Spleen (tissue), 11 donors: ENCODE measurements at regions not wholly inside any gene's neighbourhood (a gene's known extent, or its start where the extent isn't known, plus 50 kb on each side); places are given as distances from the start of the nearest gene placed in this dataset.

Experiments used
- DNase-seq: peaks from one replicate; pipeline ENCODE4 v3.0.0-alpha.2; 2020
- H3K27ac ChIP-seq, 8 donors: fragments of 200-600 bp; sonication (generic) in 7 of 8; 1 replicate in 4 of 8; 2 replicates in 4 of 8; pipeline versions ENCODE4 v1.5.0 to v1.8.0; 2016 to 2021; ENCODE audit warnings: inconsistent platforms in 4 of 8, mild to moderate bottlenecking in 4 of 8, moderate library complexity in 1 of 8
- H3K27me3 ChIP-seq, 7 donors: fragments of 200-600 bp; sonication (generic) in 6 of 7; replicated peaks in 1 of 7; 1 replicate in 4 of 7; 2 replicates in 3 of 7; pipeline versions ENCODE4 v1.5.0 to v1.8.0; 2016 to 2021; ENCODE audit warnings: inconsistent platforms in 3 of 7, mild to moderate bottlenecking in 1 of 7
- H3K36me3 ChIP-seq, 6 donors: fragments of 200-600 bp; sonication (generic) in 5 of 6; 1 replicate in 4 of 6; 2 replicates in 2 of 6; pipeline versions ENCODE4 v1.5.0 to v1.8.0; 2016 to 2021; ENCODE audit warnings: inconsistent platforms in 2 of 6
- H3K4me1 ChIP-seq, 6 donors: fragments of 200-600 bp; sonication (generic) in 5 of 6; 1 replicate in 3 of 6; 2 replicates in 3 of 6; pipeline versions ENCODE4 v1.5.0 to v1.8.0; 2016 to 2021; ENCODE audit warnings: inconsistent platforms in 3 of 6
- H3K4me3 ChIP-seq, 8 donors: fragments of 200-600 bp; sonication (generic) in 7 of 8; 1 replicate in 4 of 8; 2 replicates in 4 of 8; pipeline versions ENCODE4 v1.5.0 to v1.8.0; 2016 to 2021; ENCODE audit warnings: inconsistent platforms in 4 of 8, mild to moderate bottlenecking in 4 of 8, moderate library complexity in 2 of 8
- H3K9me3 ChIP-seq, 8 donors: fragments of 200-600 bp; sonication (generic) in 7 of 8; 1 replicate in 4 of 8; 2 replicates in 4 of 8; pipeline versions ENCODE4 v1.5.0 to v1.8.0; 2016 to 2021; ENCODE audit warnings: inconsistent platforms in 4 of 8
- POLR2A ChIP-seq, 3 donors: fragments of 450-650 bp; IDR thresholded peaks; one replicate each; pipeline ENCODE4 v1.5.1; 2017; ENCODE audit warnings: antibody characterized with exemption in 3 of 3, mild to moderate bottlenecking in 1 of 3
- POLR2AphosphoS5 ChIP-seq, 3 donors: sonication (generic); formaldehyde crosslinking; IDR thresholded peaks; one replicate each; pipeline ENCODE4 v1.5.1; 2017; ENCODE audit warnings: antibody characterized with exemption in 3 of 3
- WGBS, 5 donors: extraction: QIAGEN DNeasy Blood & Tissue Kit in 3 of 5; methylation state at CpG; one replicate each; pipeline versions ENCODE4 v1.1.5 to v1.1.7; 2013 to 2018; 5-methylcytosine and 5-hydroxymethylcytosine counted together
- intact Hi-C: fragments of 100-400 bp; cut with DNase I; formaldehyde crosslinking; loops from one replicate; pipeline ENCODE4 v1.15.0; 2023; ENCODE audit warnings: low total_unique reads
- TF ChIP-seq, protein P1 (sequence below), 11 experiments: fragments of 200-600 bp in 7 of 11; fragments of 450-650 bp in 4 of 11; sonication (generic) in 4 of 11; IDR thresholded peaks in 8 of 11; conservative IDR thresholded peaks in 3 of 11; 1 replicate in 7 of 11; 2 replicates in 4 of 11; pipeline versions ENCODE4 v1.4.0 to v1.8.0; 2016 to 2021; ENCODE audit warnings: antibody characterized with exemption in 11 of 11, inconsistent platforms in 4 of 11, mild to moderate bottlenecking in 1 of 11
- donor health status: healthy with polysubstance abuse.
- donor health status: DM: no; HTN: no; CAD: no; lungs with moderate emphysema.
- donor health status: DM: no; HTN: no; CAD: no.
- donor health status: Bipolar disorder and iron deficiency.
- donor health status: healthy.
- donor health status: DM: no; HTN: no; CAD: no.
- donor health status: DM: yes; HTN: yes; CAD: no.

DNA sequence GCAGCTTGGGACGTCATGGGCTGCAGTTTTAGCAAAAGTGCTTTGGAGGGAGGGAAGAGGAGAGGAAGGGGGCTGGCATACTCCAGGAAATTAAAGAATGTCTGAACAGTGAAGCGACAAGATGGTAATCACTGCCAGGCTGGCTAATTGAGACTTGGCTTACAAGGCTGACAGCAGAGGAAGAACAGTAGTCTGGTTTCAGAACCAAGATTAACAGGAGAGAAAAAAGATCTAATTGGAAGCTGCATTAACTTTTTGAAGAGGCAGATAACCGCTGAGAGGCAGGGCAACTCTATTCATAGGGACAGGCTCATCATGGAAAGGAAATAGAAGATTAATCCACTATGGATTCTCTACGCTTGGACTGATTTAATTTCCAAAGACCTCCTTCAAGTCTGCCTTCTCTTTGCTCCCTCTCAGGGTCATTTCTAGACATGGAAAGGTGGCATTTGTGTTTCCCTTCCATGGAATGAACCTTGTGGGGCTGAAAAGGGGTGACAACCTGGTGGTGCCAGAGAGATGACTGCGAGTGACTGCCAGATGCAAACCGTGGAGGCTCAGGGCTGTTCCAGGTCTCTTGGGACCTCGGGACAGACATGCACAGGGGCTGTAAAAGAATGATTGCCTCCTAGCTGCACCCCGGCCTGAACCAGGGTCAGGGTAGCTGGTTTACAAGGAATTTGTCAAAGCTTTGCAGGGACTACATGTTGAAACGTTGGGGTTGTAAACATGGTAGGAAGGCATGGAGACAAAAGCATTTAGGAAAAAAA is 210.2 kb upstream of the NPY start:
- Histone ChIP-seq H3K27ac (no peak overlapping the region), H3K4me1 (no peaks in the 10 kb centered on the region), H3K9me3 (no peaks in the 10 kb centered on the region), H3K4me3 (no peak overlapping the region), H3K27me3 (peaks cover 0 to 4% (median 0%) of the 10 kb centered on the region in 7 donors), H3K36me3 (no peaks in the 10 kb centered on the region)
- intact Hi-C loops, result no loop called here
- TF ChIP-seq POLR2A (IDR thresholded peaks at IDR 0.05) (no peak), POLR2AphosphoS5 (IDR thresholded peaks at IDR 0.05) (no peak)
- TF ChIP-seq, protein P1, sequence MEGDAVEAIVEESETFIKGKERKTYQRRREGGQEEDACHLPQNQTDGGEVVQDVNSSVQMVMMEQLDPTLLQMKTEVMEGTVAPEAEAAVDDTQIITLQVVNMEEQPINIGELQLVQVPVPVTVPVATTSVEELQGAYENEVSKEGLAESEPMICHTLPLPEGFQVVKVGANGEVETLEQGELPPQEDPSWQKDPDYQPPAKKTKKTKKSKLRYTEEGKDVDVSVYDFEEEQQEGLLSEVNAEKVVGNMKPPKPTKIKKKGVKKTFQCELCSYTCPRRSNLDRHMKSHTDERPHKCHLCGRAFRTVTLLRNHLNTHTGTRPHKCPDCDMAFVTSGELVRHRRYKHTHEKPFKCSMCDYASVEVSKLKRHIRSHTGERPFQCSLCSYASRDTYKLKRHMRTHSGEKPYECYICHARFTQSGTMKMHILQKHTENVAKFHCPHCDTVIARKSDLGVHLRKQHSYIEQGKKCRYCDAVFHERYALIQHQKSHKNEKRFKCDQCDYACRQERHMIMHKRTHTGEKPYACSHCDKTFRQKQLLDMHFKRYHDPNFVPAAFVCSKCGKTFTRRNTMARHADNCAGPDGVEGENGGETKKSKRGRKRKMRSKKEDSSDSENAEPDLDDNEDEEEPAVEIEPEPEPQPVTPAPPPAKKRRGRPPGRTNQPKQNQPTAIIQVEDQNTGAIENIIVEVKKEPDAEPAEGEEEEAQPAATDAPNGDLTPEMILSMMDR (IDR thresholded peaks at IDR 0.05 in 8 of 11, conservative IDR thresholded peaks at IDR 0.05 in 3 of 11), result no peak
- DNase-seq, result no peak
- 61 to 73% (median 72%) methylated on average over 9 of the region's 9 CpGs for WGBS, 5 donors

DNA sequence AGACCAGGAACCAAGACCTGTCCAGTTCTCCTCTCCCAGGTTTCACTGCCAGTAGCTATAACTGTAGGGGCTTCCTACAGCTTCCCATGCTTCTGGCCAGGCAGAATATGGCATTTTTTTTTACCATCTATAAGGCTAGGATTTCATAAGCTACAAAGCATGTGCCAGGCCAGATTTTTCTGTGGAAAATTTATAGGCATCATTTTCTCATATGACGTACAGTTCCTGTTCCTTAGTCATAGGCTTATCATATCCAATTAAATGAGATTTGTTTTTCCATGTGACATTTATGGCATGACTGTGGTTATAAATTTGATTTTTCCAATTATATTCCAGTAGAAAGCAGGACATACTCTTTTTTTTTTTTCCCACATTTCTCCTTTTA is 208.6 kb upstream of the NPY start:
- Histone ChIP-seq H3K9me3 (no peaks in the 10 kb centered on the region), H3K4me3 (no peak overlapping the region), H3K36me3 (no peaks in the 10 kb centered on the region), H3K27ac (no peak overlapping the region), H3K27me3 (peaks cover 0 to 4% (median 0%) of the 10 kb centered on the region in 7 donors), H3K4me1 (no peaks in the 10 kb centered on the region)
- DNase-seq, result no peak
- intact Hi-C loops, result no loop called here
- WGBS, 5 donors, result 24 to 97% (median 81%) methylated on average over 1 of the region's 1 CpG
- TF ChIP-seq, protein P1 (IDR thresholded peaks at IDR 0.05 in 8 of 11, conservative IDR thresholded peaks at IDR 0.05 in 3 of 11), result no peak
- TF ChIP-seq POLR2A (IDR thresholded peaks at IDR 0.05) (no peak), POLR2AphosphoS5 (IDR thresholded peaks at IDR 0.05) (no peak)

DNA sequence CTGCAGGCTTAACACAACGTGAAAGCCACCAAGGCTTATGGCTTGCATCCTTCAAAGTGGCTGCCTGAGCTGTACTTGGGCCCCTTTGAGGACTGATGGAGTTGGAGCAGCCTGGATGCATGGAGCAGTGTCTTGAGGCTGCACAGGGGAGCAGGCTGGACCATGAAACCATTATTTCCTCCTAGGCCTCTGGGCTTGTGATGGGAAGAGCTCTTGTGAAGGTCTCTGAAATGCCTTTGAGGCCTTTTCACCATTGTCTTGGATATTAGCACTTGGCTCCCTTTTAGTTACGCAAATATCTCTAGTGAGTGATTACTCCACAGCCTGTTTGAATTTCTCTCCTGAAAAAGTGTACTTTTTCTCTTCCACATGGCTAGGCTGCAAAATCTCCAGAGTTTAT is 201.2 kb upstream of the NPY start:
- DNase-seq, result no peak
- Histone ChIP-seq H3K9me3 (peaks cover 0 to 43% (median 23%) of the 10 kb centered on the region in 8 donors), H3K27ac (no peak overlapping the region), H3K4me3 (no peak overlapping the region), H3K4me1 (no peaks in the 10 kb centered on the region), H3K36me3 (no peaks in the 10 kb centered on the region), H3K27me3 (peaks cover 0 to 4% (median 0%) of the 10 kb centered on the region in 7 donors)
- 54 to 74% (median 65%) methylated on average over 2 of the region's 2 CpGs for WGBS, 5 donors
- TF ChIP-seq POLR2AphosphoS5 (IDR thresholded peaks at IDR 0.05) (no peak), POLR2A (IDR thresholded peaks at IDR 0.05) (no peak)
- TF ChIP-seq, protein P1 (IDR thresholded peaks at IDR 0.05 in 8 of 11, conservative IDR thresholded peaks at IDR 0.05 in 3 of 11), result no peak
- intact Hi-C loops, result no loop called here

DNA sequence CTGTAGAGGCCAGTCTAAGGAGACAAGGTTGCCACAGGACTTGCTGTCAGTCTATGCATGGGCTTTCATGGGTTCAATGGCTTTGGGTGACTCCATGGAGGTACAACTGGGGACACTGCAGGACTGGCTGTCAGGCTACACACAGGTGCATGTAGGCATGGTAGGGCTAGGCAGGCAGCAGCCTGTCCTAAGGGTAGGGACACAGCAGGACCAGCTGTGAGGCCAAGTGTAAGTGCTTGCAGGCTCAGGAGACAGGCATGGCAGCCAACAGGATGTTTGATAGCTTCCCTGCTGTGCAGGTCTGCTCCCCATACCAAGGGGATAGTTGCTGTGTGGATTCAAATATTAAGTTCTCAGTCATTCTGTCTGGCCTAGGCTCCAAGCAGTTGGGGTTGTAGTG is 181.0 kb upstream of the NPY start:
- intact Hi-C loops, result no loop called here
- DNase-seq, result no peak
- no peak overlapping the region for H3K27ac ChIP-seq
- H3K36me3 ChIP-seq, result no peaks in the 10 kb centered on the region
- H3K27me3 ChIP-seq, result no peaks in the 10 kb centered on the region
- H3K4me3 ChIP-seq, result no peak overlapping the region
- TF ChIP-seq, protein P1 (IDR thresholded peaks at IDR 0.05 in 8 of 11, conservative IDR thresholded peaks at IDR 0.05 in 3 of 11), result no peak
- no peak for TF ChIP-seq POLR2A (IDR thresholded peaks at IDR 0.05)
- TF ChIP-seq POLR2AphosphoS5 (IDR thresholded peaks at IDR 0.05), result no peak
- H3K9me3 ChIP-seq, result peaks cover 0 to 31% (median 22%) of the 10 kb centered on the region in 8 donors
- no peaks in the 10 kb centered on the region for H3K4me1 ChIP-seq
